HG02938 (cell line): ENCODE measurements at regions not wholly inside any gene's neighbourhood (a gene's known extent, or its start where the extent isn't known, plus 50 kb on each side); places are given as distances from the start of the nearest gene placed in this dataset.
"Not testable (repeated sequence)": the region's sequence is repeated elsewhere in the genome, so short reads cannot be mapped to it uniquely, and the experiment has no call there.

Source experiments
- ATAC-seq: cut with Tn5 transposase; IDR thresholded peaks from one replicate; pipeline ENCODE4 v1.9.1; 2021; ENCODE audit warnings: mild to moderate bottlenecking, moderate library complexity; ENCODE audit not compliant: unreplicated experiment

DNA sequence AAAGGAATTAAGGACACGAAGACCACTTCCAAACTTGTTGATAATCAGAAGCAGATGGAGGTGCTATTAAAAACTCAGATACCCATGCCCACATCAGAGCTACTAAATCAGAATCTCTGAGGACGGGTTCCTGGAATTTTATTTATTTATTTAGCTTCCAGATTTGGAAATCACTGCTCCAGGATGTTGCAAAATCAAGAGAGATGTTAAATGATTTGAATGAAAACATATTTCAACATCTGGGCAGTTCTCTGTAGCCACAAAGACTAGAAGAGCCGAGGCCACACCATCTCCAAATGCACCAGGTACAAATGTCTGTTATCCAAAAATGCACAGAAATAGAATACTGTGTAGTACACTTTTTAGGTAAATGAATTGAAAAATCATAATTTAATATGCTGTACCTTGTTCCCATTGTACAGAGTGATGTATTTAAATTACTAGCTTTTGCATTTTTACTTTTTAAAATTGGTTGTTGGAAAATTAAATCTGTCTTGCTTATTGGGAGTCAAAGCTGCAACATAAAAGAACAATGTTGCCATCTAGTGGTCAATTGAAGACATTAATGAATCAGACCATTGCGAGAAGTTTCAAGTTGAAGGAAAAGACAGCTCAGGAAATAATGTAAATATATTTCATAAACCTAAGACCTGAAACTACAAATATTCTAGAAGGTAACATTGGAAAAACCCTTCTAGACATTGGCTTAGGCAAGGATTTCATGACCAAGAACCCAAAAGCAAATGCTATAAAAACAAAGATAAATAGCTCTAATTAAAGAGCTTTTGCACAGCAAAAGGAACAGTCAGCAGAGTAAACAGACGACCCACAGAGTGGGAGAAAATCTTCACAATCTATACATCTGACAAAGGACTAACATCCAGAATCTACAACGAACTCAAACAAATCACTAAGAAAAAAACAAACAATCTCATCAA, 151.3 kb upstream of the TTC29 start:
- ATAC-seq = no peak

DNA sequence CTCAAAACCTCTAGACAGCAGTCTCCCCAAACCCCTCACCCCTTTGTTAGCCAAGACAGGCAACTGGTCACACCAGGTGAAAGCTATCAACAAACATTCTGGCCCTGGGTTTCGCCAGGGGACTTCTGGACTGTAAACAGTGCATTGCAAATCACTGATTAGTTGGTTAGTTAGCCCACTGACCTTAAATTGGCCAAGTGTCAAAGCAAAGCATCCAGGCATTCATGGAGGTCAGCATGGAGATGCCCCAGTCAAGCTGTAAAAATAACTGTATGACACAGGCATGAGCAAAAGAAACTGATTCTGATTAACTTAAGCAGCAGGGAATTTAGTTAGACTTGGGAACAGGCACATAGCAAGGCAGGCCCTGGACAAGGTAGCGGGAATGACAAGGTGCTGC, 156.0 kb upstream of the TTC29 start:
- ATAC-seq = no peak

DNA sequence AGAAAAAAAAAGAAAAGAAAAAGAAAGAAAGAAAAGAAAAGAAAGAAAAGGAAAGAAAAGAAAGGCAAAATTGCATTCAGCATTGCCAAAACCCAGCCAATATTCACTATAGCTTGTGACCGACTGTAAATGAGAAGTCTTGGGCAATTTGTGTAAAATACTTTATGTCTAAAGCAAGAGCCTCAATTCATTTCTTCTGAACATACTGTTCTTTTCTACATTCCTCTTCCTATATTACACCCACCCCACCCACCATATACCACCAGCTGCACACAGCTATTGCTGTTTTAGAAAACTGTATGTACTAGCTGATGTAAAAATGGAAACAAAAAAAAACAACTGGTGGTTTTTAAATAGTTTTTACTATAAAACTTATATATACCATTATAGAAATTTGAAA, 156.9 kb upstream of the TTC29 start:
- no peak for ATAC-seq

DNA sequence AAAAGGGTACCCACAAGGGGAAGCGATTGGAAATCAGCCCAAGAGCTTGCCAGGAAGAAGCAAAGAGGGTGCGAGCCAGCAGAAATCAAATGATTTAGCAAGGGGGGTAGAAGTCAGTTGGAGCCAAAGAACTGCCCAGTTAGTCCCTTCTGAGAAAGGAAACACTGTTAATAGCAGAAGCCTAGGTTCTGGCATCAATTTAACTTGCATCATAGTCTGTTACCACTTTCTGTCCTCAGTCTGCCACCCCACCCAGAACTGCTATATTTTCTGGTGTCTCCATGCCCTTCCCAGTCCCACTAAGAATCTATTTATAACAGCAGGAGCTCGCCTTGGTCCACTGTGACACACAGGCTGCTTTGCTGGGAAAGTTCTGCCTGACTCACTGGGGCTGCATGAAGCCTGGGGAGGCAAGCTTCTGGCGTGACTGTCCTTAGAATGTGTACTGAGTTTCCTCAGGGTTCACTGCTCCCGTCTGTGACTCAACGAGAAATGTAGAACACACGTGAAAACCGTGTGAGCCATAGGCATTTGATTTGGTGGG, 157.8 kb upstream of the TTC29 start:
- ATAC-seq = no peak

DNA sequence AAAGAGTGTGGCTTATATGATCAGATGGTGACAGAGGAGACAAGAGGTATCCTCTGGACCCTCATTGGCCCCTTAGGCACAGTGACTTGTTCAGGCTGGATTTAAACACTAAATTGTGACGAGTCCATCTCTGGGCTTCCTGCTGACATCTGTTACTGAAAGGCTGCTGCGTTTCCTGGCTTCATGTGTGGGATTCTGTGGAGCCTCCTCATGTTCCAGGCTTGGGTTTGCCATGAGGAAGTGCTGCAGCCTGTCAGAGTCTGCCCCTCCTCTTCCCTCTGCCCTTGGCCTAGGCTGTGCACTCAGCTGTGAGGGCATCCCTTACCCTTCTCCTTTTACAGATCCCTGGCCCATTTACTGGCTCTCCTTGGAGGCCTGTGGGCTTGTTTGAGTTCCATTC, 159.1 kb upstream of the TTC29 start:
- ATAC-seq = no peak

DNA sequence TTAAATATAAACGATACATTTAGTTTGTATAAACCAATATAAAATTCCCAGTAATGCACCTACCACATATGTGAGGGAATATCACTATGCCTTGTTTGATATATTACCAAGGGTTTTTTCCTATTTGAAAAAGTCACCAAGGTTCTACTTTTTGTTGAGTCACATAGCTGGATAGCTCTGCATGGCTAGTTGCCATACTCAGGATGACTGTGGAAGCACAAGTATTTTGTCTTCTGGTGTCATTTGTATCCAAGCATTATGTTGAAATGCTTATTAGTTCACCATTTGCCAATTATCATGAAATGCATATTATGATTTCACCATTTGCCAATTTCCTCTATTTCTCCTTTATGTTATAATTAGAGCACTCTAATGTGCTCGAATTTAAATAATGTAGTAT, 162.7 kb upstream of the TTC29 start:
- ATAC-seq = no peak

DNA sequence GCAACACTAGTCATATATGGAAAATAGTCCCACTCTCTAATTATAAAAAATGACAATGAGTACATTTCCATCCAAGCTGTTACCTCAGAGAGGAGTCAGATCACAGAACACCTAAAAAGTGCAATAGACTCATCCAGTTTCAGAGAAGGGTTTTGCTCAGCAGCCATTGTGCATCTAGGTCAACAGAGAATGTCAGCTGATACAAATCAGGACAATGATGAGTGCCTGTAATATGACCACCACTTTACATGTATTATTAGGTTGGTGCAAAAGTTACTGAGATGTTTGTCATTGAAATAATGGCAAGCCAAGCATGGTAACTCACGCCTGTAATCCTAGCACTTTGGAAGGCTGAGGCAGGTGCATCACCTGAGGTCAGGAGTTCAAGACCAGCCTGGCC, 164.1 kb upstream of the TTC29 start:
- ATAC-seq = no peak

DNA sequence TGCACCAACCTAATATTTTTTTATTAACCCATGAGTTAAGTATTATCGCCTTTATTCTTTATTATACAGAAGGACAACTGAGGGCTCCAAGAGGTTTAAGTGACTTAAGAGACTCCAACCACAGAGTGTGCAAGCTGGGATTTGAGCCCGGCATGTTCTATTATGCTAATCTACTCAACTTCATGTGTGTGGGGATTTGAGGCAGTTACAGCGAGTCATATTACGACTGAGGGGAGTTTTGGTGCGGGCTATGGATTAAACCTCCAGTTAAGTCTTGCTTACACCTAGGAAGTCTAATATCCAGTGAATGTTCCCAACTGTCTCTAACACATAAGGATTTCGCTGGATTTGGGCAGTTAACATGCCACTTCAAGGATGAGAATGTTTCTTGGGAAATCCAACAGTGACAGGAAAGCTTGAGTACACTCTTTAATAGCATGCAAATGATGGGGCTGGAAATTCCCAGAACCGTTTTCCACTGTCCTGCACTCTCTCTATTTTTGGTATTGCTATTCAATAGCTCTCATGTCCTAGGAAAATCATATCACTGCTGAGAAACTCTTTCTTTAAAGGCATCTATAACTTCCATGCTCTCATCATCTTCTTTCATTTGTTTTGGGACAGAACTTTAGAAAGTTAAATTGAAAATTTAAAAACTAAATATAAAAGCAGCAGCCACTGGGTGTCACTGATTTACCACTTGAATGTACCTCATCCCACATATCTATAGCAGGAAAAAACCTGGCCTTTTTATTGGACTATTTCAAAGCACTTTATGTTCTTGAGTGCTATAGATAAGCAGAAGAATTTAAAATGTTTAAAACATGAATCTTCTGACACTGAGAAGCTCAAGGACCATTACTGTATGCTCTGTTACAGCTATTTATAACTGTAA, 165.1 kb upstream of the TTC29 start:
- ATAC-seq = no peak

DNA sequence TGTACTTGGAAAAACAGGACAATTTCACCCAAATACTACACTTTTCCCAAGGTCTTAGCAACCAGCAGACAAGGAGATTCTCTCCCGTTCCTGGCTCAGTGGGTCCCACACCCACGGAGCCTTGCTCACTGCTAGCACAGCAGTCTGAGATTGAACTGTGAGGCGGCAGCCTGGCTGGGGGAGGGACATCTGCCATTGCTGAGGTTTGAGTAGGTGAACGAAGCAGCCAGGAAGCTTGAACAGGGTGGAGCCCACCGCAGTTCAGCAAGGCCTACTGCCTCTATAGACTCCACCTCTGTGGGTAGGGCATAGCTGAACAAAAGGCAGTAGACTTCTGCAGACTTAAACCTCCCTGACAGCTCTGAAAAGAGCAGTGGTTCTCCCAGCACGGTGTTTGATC, 166.5 kb upstream of the TTC29 start:
- not testable (repeated sequence) for ATAC-seq

DNA sequence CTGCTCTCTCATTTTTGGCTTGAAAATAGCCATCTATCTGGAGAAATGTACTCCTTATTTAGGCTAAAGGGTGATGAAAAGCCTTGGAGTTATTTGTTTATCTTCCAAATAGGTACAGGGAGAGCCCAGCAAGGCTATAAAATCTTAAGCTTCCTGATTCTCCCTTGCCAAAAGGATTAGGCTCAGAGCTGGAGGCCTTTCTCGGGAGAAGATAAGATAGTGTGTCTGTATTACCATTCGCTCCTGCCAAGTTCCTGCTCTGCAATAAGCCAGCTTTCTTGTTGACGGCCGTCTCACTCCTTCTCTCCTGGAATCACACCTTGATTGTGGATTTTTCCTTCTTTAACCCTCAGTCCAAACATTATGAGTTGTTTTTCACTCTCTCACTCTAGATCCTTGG, 171.8 kb upstream of the TTC29 start:
- ATAC-seq = no peak

DNA sequence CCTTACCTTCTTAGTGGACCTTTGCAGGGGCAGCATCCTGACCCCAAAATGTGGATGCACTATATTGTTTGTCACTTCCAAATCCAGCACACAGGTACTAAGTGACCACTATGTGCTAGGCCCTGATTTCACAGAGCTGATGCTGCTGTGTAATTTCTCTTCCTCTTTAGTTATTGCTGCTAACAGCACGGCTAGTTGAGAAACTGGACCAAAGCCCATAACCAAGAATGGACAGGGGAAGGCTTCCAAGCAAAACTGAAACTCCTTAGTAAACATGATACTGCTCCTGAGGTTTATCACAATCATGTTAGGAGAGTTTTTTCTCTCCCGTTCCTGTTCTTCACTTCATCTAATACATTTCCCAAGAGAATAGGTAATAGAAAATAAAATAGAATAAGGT, 172.9 kb upstream of the TTC29 start:
- no peak for ATAC-seq

DNA sequence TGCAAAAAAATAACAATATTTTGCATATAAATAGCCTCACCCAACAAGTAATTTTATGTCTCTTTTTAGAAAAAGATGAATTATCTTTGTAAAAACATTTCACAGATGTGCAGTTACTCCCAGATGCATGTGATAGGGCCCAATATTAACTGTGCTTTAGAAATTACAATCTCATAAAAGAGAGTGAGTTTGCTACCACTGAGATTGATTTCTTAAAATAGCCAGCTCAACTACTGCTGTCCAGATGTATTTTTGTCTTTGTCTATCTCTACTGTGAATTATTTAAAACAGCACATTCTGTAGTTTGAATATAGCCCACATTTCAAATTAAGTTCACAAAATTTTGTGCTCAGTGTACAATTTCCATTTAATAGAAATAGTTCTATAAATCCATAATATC, 177.0 kb upstream of the TTC29 start:
- no peak for ATAC-seq

DNA sequence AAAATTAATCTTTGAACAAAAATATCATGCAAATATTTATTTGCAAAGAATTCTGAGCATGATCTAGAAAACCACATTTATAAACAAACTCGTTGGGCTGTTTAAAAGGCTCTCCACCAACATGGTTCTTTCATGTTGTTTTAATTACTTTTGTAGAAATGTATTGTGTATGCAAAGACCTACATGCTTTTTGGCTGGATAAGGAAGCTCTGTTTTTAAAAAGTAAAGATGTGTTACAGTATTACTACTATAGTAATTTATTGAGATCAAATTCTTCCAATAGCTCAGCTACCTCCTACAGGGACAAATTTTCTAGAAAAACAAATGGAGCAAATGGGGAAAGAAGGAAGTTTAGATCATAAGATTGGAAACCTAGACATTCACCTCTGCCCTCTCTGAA, 177.5 kb upstream of the TTC29 start:
- no peak for ATAC-seq

DNA sequence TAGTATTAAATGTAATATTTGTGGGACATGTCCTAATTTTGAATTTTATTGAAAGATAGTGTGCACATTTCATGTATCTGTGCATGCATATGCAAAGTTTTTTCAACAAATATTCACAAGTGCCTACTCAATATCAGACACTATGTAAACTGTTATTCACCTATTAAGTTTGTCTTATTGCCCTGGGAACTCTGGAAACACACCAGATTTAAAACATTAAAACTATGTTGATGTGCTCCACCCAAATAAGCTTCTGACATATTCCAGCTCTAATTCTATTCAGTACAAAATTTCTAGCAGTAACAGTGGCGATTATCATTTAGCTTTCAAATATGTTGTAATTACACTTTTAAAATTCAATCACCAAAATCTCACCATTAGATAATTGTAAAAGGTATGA, 183.1 kb upstream of the TTC29 start:
- ATAC-seq = no peak

DNA sequence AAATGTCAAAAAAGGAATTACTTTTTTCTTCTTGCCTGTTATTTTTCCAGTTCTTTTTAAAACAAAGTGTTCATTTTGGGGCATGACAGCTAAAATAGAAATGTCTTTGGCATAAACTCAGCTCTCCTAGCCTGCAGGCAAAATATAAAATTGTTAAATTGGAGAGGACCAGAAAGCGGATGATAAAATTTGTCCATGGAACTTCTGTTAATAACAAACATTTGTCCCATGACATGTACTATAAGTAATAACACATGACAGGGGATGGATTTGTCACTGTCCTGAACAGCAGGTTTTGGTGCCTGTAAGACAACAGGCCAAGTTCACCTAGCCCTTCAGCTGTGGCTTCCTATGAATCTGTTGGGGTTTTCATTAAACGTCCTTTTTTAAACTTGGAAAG, 184.0 kb upstream of the TTC29 start:
- no peak for ATAC-seq

DNA sequence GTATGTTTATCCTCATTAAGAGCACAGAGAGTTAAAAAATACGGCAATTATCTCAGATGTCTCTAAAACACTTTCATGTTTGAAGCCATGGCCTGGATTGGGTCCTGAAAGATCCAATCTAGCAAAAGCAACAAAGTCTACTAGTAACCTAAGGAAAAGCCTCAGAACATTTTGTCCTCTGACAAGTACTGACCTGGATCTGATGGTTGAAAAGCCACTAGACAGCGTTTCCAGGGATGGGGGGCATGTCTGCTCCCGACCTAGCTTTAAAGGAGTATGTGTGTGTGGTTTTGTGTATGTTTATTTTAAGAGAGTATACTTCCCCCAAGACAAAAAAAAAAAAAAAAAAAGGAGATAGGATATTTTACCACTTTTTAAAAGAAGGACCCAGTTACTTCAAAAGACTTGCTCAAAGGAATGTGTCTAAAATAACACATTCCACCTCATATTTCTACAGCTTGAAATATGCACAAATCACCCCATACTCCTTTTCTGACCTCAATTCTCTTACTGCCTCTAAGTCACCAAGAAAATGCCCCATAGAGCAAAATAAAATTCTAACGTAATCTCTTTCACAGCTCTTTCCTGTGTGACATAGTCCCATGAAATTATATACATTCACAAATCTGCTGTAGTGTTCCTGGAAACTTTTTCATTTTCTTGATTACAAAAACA, 189.0 kb upstream of the TTC29 start:
- ATAC-seq = no peak

DNA sequence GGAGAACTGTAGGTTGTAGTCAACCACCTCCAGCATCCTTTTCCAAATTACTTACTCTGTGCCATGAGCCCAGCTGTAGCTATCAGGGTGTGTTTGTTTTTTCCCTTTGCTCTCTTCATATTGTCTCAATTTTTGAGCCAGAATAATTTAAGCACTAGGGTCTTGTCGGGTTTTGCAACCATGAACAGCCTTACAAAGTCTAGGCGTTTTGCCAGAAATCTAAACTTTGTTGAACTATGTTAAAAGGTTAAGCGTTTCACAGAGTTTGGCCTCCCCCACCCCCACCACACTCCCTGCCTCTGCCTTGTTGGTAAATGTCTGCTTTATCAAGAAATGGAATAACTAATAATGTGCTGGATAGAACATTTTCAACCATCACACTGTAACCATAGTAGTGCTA, 190.6 kb upstream of the TTC29 start:
- ATAC-seq = no peak

DNA sequence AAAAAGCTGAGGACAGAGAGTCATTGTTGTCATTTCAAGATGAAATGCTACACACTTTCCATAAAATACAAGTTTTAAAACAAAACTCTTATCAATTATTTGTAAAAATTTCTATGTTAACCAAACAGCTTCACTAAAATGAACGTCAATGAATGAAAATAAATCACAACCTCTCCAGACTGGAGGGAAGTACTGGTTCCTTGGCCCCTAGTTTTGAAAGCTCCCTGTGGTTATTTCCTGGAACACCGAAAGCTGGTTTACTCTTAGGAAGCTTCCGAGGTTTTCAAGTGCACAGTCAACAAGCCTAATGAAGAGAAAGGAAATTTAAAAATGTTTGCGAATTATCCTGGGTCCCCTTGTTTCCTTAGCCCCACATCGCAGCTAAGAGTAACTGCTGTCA, 191.1 kb upstream of the TTC29 start:
- ATAC-seq = no peak

DNA sequence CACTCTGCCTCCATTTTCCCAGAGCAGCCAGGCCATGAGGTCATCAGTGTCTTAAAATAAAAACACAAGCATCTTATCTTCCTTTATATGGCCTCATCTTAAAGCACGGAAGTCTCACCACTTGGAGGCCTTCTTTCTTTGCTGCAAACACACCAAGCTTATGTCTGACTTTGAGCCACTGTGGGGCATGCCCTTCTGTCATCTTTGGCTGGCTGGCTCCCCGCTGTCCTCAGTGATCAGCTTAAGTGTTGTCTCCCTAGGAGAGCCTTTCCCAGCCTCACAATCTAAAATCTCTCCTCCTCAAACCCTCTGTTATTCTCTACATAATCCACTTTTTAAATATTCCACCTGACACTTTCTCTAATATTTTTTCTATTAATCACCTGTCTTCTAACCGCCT, 191.6 kb upstream of the TTC29 start:
- ATAC-seq = no peak

DNA sequence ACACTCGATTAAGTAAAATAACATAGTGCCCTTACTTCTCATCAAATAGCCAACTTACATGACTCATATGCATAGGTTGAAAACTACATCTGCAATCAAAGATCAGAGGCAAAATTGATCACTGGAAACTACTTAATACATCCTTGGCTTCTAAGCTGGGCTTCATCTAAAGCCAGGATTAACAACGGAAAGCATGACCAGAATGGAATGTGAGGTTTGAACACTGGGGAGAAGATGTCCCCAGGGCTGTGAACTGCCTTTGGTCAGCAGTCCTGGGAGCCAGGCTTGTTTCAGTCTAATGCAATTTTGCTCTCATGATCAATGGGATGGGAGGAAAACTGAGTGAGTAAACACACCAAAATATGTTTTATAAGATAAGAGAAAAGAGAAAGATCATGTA, 192.5 kb upstream of the TTC29 start:
- ATAC-seq = no peak
